Omental fat pad (tissue), 3 donors: ENCODE measurements at regions not wholly inside any gene's neighbourhood (a gene's known extent, or its start where the extent isn't known, plus 50 kb on each side); places are given as distances from the start of the nearest gene placed in this dataset.

Experiments used
- ATAC-seq: fragments of 150-250 bp; one replicate; pipeline ENCODE4 v1.9.1; 2016; ENCODE audit warnings: mild to moderate bottlenecking, moderate library complexity; ENCODE audit not compliant: low FRiP score
- DNase-seq: peaks from one replicate; pipeline ENCODE4 v3.0.0-alpha.2; 2019; ENCODE audit warnings: low spot score
- CTCF ChIP-seq, 3 donors: fragments of 450-650 bp; IDR thresholded peaks; one replicate each; pipeline ENCODE4 v1.5.1; 2016 to 2017; ENCODE audit warnings: antibody characterized with exemption in 3 of 3, mild to moderate bottlenecking in 3 of 3, moderate library complexity in 2 of 3

GRCh38 chr13:79267560-79267959, 138.5 kb downstream of the RBM26 start:
- TF ChIP-seq CTCF (IDR thresholded peaks at IDR 0.05): no peak
- ATAC-seq (no peak), DNase-seq (no peak)

- ATAC-seq (no peak), DNase-seq (no peak)
- no peak for TF ChIP-seq CTCF (IDR thresholded peaks at IDR 0.05)
Measured at GRCh38 chr13:79258489-79258888, 147.6 kb downstream of the RBM26 start.

GRCh38 chr13:79246578-79246949, 159.5 kb downstream of the RBM26 start:
- ATAC-seq (no peak), DNase-seq (no peak)
- no peak for TF ChIP-seq CTCF (IDR thresholded peaks at IDR 0.05)

- no peak for TF ChIP-seq CTCF (IDR thresholded peaks at IDR 0.05)
- DNase-seq (no peak), ATAC-seq (no peak)
Measured at GRCh38 chr13:79245937-79246577, 160.0 kb downstream of the RBM26 start.

- TF ChIP-seq CTCF (IDR thresholded peaks at IDR 0.05): no peak
- ATAC-seq (no peak), DNase-seq (no peak)
Measured at GRCh38 chr13:79241697-79242096, 164.4 kb downstream of the RBM26 start.

- no peak for TF ChIP-seq CTCF (IDR thresholded peaks at IDR 0.05)
- ATAC-seq: no peak
- DNase-seq: no peak
Measured at GRCh38 chr13:79237981-79238380, 168.1 kb downstream of the RBM26 start.

GRCh38 chr13:79231887-79232286, 174.2 kb downstream of the RBM26 start:
- DNase-seq (no peak), ATAC-seq (no peak)
- no peak for TF ChIP-seq CTCF (IDR thresholded peaks at IDR 0.05)
